GM19438 (cell line): ENCODE measurements at regions not wholly inside any gene's neighbourhood (a gene's known extent, or its start where the extent isn't known, plus 50 kb on each side); places are given as distances from the start of the nearest gene placed in this dataset.

Experiments used
- ATAC-seq: cut with Tn5 transposase; IDR thresholded peaks from one replicate; pipeline ENCODE4 v1.9.1; 2021; ENCODE audit warnings: low read depth; ENCODE audit not compliant: unreplicated experiment

- ATAC-seq, result no peak
Observed at GRCh38 chr2:203789618-203790017, 78.0 kb upstream of the CTLA4 start.

- no peak for ATAC-seq
Observed at GRCh38 chr2:203790134-203790852, 77.3 kb upstream of the CTLA4 start.

GRCh38 chr2:203796248-203797010 is 71.1 kb upstream of the CTLA4 start:
- no peak for ATAC-seq

- no peak for ATAC-seq
Observed at GRCh38 chr2:203797276-203797675, 70.3 kb upstream of the CTLA4 start.

GRCh38 chr2:203797712-203798111 is 69.9 kb upstream of the CTLA4 start:
- no peak for ATAC-seq

- no peak for ATAC-seq
Observed at GRCh38 chr2:203798296-203799087, 69.1 kb upstream of the CTLA4 start.

- peak; percentile 90 for ATAC-seq
Observed at GRCh38 chr2:203799908-203800307, 67.7 kb upstream of the CTLA4 start.

- ATAC-seq, result no peak
Observed at GRCh38 chr2:203800783-203801182, 66.8 kb upstream of the CTLA4 start.

GRCh38 chr2:203802342-203803052 is 65.1 kb upstream of the CTLA4 start:
- ATAC-seq, result no peak

GRCh38 chr2:203803053-203803429 is 64.5 kb upstream of the CTLA4 start:
- no peak for ATAC-seq

GRCh38 chr2:203804070-203804469 is 63.5 kb upstream of the CTLA4 start:
- ATAC-seq, result no peak

GRCh38 chr2:203804764-203805485 is 62.6 kb upstream of the CTLA4 start:
- no peak for ATAC-seq

- ATAC-seq, result no peak
Observed at GRCh38 chr2:203805486-203805838, 62.1 kb upstream of the CTLA4 start.

- no peak for ATAC-seq
Observed at GRCh38 chr2:203806761-203807160, 60.8 kb upstream of the CTLA4 start.

GRCh38 chr2:203808046-203808750 is 59.4 kb upstream of the CTLA4 start:
- ATAC-seq, result no peak

GRCh38 chr2:203809084-203809521 is 58.5 kb upstream of the CTLA4 start:
- no peak for ATAC-seq

- ATAC-seq, result no peak
Observed at GRCh38 chr2:203809991-203810510, 57.5 kb upstream of the CTLA4 start.

- ATAC-seq, result no peak
Observed at GRCh38 chr2:203811491-203812221, 55.9 kb upstream of the CTLA4 start.
